HepG2 (cell line): ENCODE measurements at regions not wholly inside any gene's neighbourhood (a gene's known extent, or its start where the extent isn't known, plus 50 kb on each side); places are given as distances from the start of the nearest gene placed in this dataset.
A peak's percentile ranks its signal among the peaks of the same experiment; 100 is the strongest.

ENCODE experiments used
- ATAC-seq: fragments of 200-7000 bp; cut with Tn5 transposase; 3 replicates; pipeline ENCODE4 v1.9.1; 2020; ENCODE audit warnings: mild to moderate bottlenecking, moderate library complexity
- BruUV-seq: library from RNA; stranded (reverse); fragments of 400-500 nt; replicated peaks from 2 replicates; lab custom pipeline; 2021; lab: Mats Ljungman, UMichigan
- CTCF ChIA-PET: fragments of 300-600 bp; formaldehyde crosslinking; extraction: SDS; loops from one replicate; lab custom pipeline; 2021; ENCODE audit warnings: low total read pairs, inconsistent platforms, low intra/inter-chr PET ratio; lab: Yijun Ruan, JAX
- POLR2A ChIA-PET: fragments of 350-600 bp; sonication (Branson Sonifier 250); formaldehyde crosslinking; loops from one replicate; lab custom pipeline; 2020; ENCODE audit warnings: antibody characterized with exemption, inconsistent platforms; lab: Yijun Ruan, JAX
- DNase-seq: peaks from one replicate; pipeline ENCODE4 v3.0.0-alpha.2; 2015; ENCODE audit warnings: low spot score
- FAIRE-seq: peaks from 3 replicates; lab custom pipeline; 2011; peaks lifted over from hg19 to GRCh38; lab: Jason Lieb, UNC
- H2AFZ ChIP-seq: one replicate; pipeline ENCODE4 v1.6.1; 2011; ENCODE audit warnings: low read length, inconsistent platforms
- H3K27ac ChIP-seq: fragments of 300-600 bp; 3 replicates; pipeline ENCODE4 v1.8.0; 2011; ENCODE audit warnings: mixed run types, mild to moderate bottlenecking, mixed read lengths, low read length, inconsistent platforms; ENCODE audit not compliant: insufficient read depth; ENCODE audit errors: extremely low read length
- H3K27me3 ChIP-seq, 2 experiments: fragments of 200-600 bp in 1 of 2; 2 replicates in 1 of 2; 3 replicates in 1 of 2; pipeline versions ENCODE4 v1.6.0 to v1.8.0; 2011; ENCODE audit warnings: low read length in 2 of 2, mild to moderate bottlenecking in 2 of 2, moderate library complexity in 2 of 2, inconsistent platforms in 1 of 2; ENCODE audit not compliant: insufficient read depth in 2 of 2, control insufficient read depth in 1 of 2
- H3K36me3 ChIP-seq, 2 experiments: fragments of 200-600 bp in 1 of 2; replicated peaks in 1 of 2; 2 replicates in 1 of 2; 3 replicates in 1 of 2; pipeline versions ENCODE4 v1.5.1 to v1.8.0; 2011; ENCODE audit warnings: low read length in 2 of 2, inconsistent platforms in 1 of 2; ENCODE audit not compliant: insufficient read depth in 2 of 2, control insufficient read depth in 1 of 2
- H3K4me1 ChIP-seq: 2 replicates; pipeline ENCODE4 v1.5.1; 2012; ENCODE audit warnings: low read length, inconsistent platforms; ENCODE audit not compliant: insufficient read depth
- H3K4me2 ChIP-seq: 2 replicates; pipeline ENCODE4 v1.6.0; 2011; ENCODE audit warnings: low read depth, low read length, inconsistent platforms
- H3K4me3 ChIP-seq, 3 experiments: fragments of 200-600 bp in 1 of 3; sonication (generic), shearing (Covaris generic) in 1 of 3; replicated peaks in 1 of 3; 2 replicates each; pipeline ENCODE4 v1.5.1; 2011 to 2016; ENCODE audit warnings: low read length in 3 of 3, inconsistent platforms in 2 of 3, low read depth in 2 of 3, mild to moderate bottlenecking in 2 of 3, control low read depth in 1 of 3, mixed read lengths in 1 of 3; ENCODE audit not compliant: insufficient read depth in 1 of 3
- H3K79me2 ChIP-seq: one replicate; pipeline ENCODE4 v1.6.1; 2011; ENCODE audit warnings: low read length, inconsistent platforms; ENCODE audit not compliant: insufficient read depth
- H3K9ac ChIP-seq: 2 replicates; pipeline ENCODE4 v1.6.0; 2011; ENCODE audit warnings: mild to moderate bottlenecking, low read depth, low read length, inconsistent platforms; ENCODE audit not compliant: insufficient read depth
- H3K9me3 ChIP-seq: 2 replicates; pipeline ENCODE4 v1.5.1; 2012; ENCODE audit warnings: mild to moderate bottlenecking, low read length
- H4K20me1 ChIP-seq: 2 replicates; pipeline ENCODE4 v1.6.0; 2011; ENCODE audit warnings: inconsistent platforms, mild to moderate bottlenecking, low read length, moderate library complexity; ENCODE audit not compliant: insufficient read depth
- ATF7 ChIP-seq, 2 experiments: fragments of 450-650 bp in 1 of 2; sonication (generic) in 1 of 2; formaldehyde crosslinking in 1 of 2; IDR thresholded peaks; 2 replicates each; pipeline versions ENCODE4 v1.4.0 to v1.6.1; 2016 to 2020; ENCODE audit warnings: antibody characterized with exemption in 1 of 2, mild to moderate bottlenecking in 1 of 2, missing genetic modification reagents in 1 of 2
- CENPT ChIP-seq: sonication (generic); formaldehyde crosslinking; IDR thresholded peaks from 2 replicates; pipeline ENCODE4 v1.8.0; 2022; ENCODE audit warnings: low read depth, mild to moderate bottlenecking, moderate library complexity, missing genetic modification reagents
- FOXJ3 ChIP-seq: sonication (generic); formaldehyde crosslinking; IDR thresholded peaks from 2 replicates; pipeline ENCODE4 v1.4.0; 2020; ENCODE audit warnings: missing genetic modification reagents, mild to moderate bottlenecking, borderline replicate concordance
- IRX3 ChIP-seq: sonication (generic); formaldehyde crosslinking; IDR thresholded peaks from 2 replicates; pipeline ENCODE4 v1.8.1; 2023; ENCODE audit warnings: mild to moderate bottlenecking, low read depth, missing genetic modification reagents, borderline replicate concordance
- JUNB ChIP-seq: sonication (generic); formaldehyde crosslinking; IDR thresholded peaks from 2 replicates; pipeline ENCODE4 v1.8.0; 2022; ENCODE audit warnings: missing genetic modification reagents, mild to moderate bottlenecking, borderline replicate concordance
- MEIS1 ChIP-seq: sonication (generic); formaldehyde crosslinking; IDR thresholded peaks from 2 replicates; pipeline ENCODE4 v1.9.0; 2021; ENCODE audit warnings: mild to moderate bottlenecking, missing genetic modification reagents, moderate library complexity, borderline replicate concordance
- NAIF1 ChIP-seq: sonication (generic); formaldehyde crosslinking; IDR thresholded peaks from 2 replicates; pipeline ENCODE4 v1.5.0; 2020; ENCODE audit warnings: mild to moderate bottlenecking, missing genetic modification reagents, borderline replicate concordance
- PAF1 ChIP-seq: IDR thresholded peaks from 2 replicates; pipeline ENCODE4 v1.6.1; 2016; ENCODE audit warnings: missing genetic modification reagents, missing compliant biosample characterization
- RFXAP ChIP-seq: sonication (generic); formaldehyde crosslinking; IDR thresholded peaks from 2 replicates; pipeline ENCODE4 v1.4.0; 2020; ENCODE audit warnings: missing genetic modification reagents, borderline replicate concordance
- SETDB1 ChIP-seq: sonication (generic); formaldehyde crosslinking; IDR thresholded peaks from 2 replicates; pipeline ENCODE4 v1.5.1; 2020; ENCODE audit warnings: missing genetic modification reagents, mild to moderate bottlenecking, borderline replicate concordance
- SIN3B ChIP-seq: fragments of 150-350 bp; IDR thresholded peaks from 2 replicates; pipeline ENCODE4 v1.6.1; 2014; ENCODE audit warnings: low read length
- SNRNP70 ChIP-seq: fragments of 200-400 bp; formaldehyde crosslinking; IDR thresholded peaks from 2 replicates; pipeline ENCODE4 v1.6.1; 2017; ENCODE audit warnings: mild to moderate bottlenecking, low read depth, low read length, moderate library complexity
- SPEN ChIP-seq: sonication (generic); formaldehyde crosslinking; IDR thresholded peaks from 2 replicates; pipeline ENCODE4 v1.5.1; 2020; ENCODE audit warnings: low read depth, mild to moderate bottlenecking, missing genetic modification reagents
- SRF ChIP-seq: IDR thresholded peaks from 2 replicates; pipeline ENCODE4 v1.6.1; 2011; ENCODE audit warnings: mild to moderate bottlenecking, low read depth, low read length, moderate library complexity
- SRSF9 ChIP-seq: fragments of 200-400 bp; formaldehyde crosslinking; IDR thresholded peaks from 2 replicates; pipeline ENCODE4 v1.6.1; 2018; ENCODE audit warnings: borderline replicate concordance, mild to moderate bottlenecking, low read depth, low read length; ENCODE audit not compliant: insufficient read depth, poor library complexity, severe bottlenecking
- STAT5B ChIP-seq: sonication (generic); formaldehyde crosslinking; IDR thresholded peaks from 2 replicates; pipeline ENCODE4 v1.4.0; 2020; ENCODE audit warnings: missing genetic modification reagents
- THYN1 ChIP-seq: sonication (generic); formaldehyde crosslinking; IDR thresholded peaks from 2 replicates; pipeline ENCODE4 v1.8.1; 2023; ENCODE audit warnings: low read depth, mild to moderate bottlenecking, moderate library complexity, missing genetic modification reagents, borderline replicate concordance
- TMF1 ChIP-seq: sonication (generic); formaldehyde crosslinking; IDR thresholded peaks from 2 replicates; pipeline ENCODE4 v1.8.1; 2022; ENCODE audit warnings: low read depth, missing genetic modification reagents
- U2AF2 ChIP-seq: fragments of 200-400 bp; formaldehyde crosslinking; IDR thresholded peaks from 2 replicates; pipeline ENCODE4 v1.6.1; 2017; ENCODE audit warnings: low read depth, mild to moderate bottlenecking, low read length
- ZNF430 ChIP-seq: sonication (generic); formaldehyde crosslinking; IDR thresholded peaks from 2 replicates; pipeline ENCODE4 v1.9.0; 2021; ENCODE audit warnings: mild to moderate bottlenecking, missing genetic modification reagents
- ZNF678 ChIP-seq: sonication (generic); formaldehyde crosslinking; IDR thresholded peaks from 2 replicates; pipeline ENCODE4 v1.4.0; 2020; ENCODE audit warnings: mild to moderate bottlenecking, missing genetic modification reagents
- WGBS: methylation state at CpG from one replicate; pipeline ENCODE4 v1.1.6; 2017; ENCODE audit warnings: low lambda C conversion rate; 5-methylcytosine and 5-hydroxymethylcytosine counted together
- in situ Hi-C: cut with HindIII; loops from 2 replicates; pipeline ENCODE4 v1.10.0; 2017; ENCODE audit warnings: low pct_unique_long_range_greater_than_20kb; ENCODE audit not compliant: extremely low pct_ligation_motif_present
- intact Hi-C: fragments of 100-400 bp; cut with micrococcal nuclease; formaldehyde crosslinking; loops from one replicate; pipeline ENCODE4 v1.10.0; 2022; ENCODE audit not compliant: unreplicated experiment
- TF ChIP-seq, protein P1 (sequence below): IDR thresholded peaks from 2 replicates; pipeline ENCODE4 v1.6.1; 2016; ENCODE audit warnings: low read depth, borderline replicate concordance

DNA sequence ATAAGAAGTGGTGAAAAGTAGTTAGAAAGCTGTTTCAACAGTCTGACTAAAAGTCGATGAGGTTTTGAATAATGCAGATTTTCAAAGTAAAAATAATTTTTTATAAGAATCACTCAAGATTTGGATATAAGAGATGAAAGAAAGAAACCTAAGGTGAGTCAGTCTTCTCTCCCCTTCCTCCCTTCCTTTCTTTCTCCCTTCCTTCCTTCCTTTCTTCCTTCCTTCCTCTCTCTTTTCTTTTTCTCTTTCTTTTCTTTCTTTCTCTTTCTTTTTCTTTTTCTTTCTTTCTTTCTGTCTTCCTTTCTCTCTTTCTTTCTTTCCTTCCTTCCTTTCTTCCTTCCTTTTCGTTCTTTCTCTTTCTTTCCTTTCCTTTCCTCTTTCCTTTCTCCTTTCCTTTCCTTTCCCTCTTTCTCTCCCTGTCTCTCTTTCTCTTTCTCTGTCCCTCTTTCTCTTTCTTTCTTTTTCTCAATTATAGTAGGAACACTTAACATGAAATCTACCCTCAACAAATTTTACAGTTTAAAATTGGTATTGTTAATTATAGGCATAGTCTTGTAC lies 308.6 kb downstream of the ARL4A start:
- no peak overlapping the region for H3K4me2 ChIP-seq
- H3K4me3 ChIP-seq: no peak overlapping the region
- H4K20me1 ChIP-seq: no peaks in the 10 kb centered on the region
- DNase-seq: no peak
- no peaks in the 10 kb centered on the region for H3K4me1 ChIP-seq
- peaks cover 8% of the 10 kb centered on the region; the same call in 1 of the 2 replicates for H3K9me3 ChIP-seq
- in situ Hi-C loops (no loop called here), intact Hi-C loops (no loop called here)
- H3K79me2 ChIP-seq: no peaks in the 10 kb centered on the region
- no peaks in the 10 kb centered on the region for H3K36me3 ChIP-seq
- POLR2A ChIA-PET: no interaction called here
- H3K27me3 ChIP-seq: no peaks in the 10 kb centered on the region
- H2AFZ ChIP-seq: no peak overlapping the region
- no peak for FAIRE-seq
- no peak overlapping the region for H3K27ac ChIP-seq
- H3K9ac ChIP-seq: no peak overlapping the region
- no peak for ATAC-seq
- CTCF ChIA-PET: no interaction called here
- WGBS: 28% methylated on average over 2 of the region's 2 CpGs
- TF ChIP-seq SPEN (CRISPR knock-in tag) (no peak), FOXJ3 (no peak), U2AF2 (0 out of 2 replicates have a peak, but pooled peaks have one; percentile 26), SRSF9 (peak; percentile 79), STAT5B (CRISPR knock-in tag) (no peak), SRF (no peak), SETDB1 (CRISPR knock-in tag) (no peak), CENPT (CRISPR knock-in tag) (no peak)
- TF ChIP-seq, protein P1, sequence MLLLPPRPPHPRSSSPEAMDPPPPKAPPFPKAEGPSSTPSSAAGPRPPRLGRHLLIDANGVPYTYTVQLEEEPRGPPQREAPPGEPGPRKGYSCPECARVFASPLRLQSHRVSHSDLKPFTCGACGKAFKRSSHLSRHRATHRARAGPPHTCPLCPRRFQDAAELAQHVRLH: no peak
- TF ChIP-seq, all 625 proteins: peak for 2
- no TSS peak for BruUV-seq

DNA sequence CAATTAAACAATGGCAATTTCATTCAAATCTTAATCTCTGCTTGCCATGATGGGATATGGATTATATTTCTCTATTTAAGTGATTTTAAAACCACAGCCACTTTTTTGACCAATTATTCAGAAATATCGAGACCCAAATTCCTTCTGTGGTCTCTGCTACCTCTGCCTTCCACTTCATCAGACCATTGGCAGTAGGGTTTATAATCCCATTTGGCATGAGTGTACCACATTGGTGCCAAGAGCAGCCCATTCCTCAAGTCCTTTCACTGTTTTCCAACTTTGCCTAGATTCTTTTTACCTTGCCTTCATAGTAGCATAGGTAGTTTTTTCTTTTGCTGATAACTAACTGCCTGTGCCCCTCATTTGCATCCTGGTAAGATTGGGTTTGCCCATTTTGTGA lies 319.9 kb downstream of the ARL4A start:
- H3K36me3 ChIP-seq: no peaks in the 10 kb centered on the region
- no peak overlapping the region for H3K4me2 ChIP-seq
- no TSS peak for BruUV-seq
- H3K9me3 ChIP-seq: no peaks in the 10 kb centered on the region
- CTCF ChIA-PET: no interaction called here
- 73% methylated on average over 1 of the region's 1 CpG for WGBS
- FAIRE-seq: no peak
- no peak for ATAC-seq
- POLR2A ChIA-PET: no interaction called here
- H3K79me2 ChIP-seq: no peaks in the 10 kb centered on the region
- no peaks in the 10 kb centered on the region for H3K27me3 ChIP-seq
- H4K20me1 ChIP-seq: no peaks in the 10 kb centered on the region
- no peak for DNase-seq
- no peaks in the 10 kb centered on the region for H3K4me1 ChIP-seq
- H3K27ac ChIP-seq: no peak overlapping the region
- in situ Hi-C loops (no loop called here), intact Hi-C loops (no loop called here)
- H2AFZ ChIP-seq: no peak overlapping the region
- H3K9ac ChIP-seq: no peak overlapping the region
- no peak overlapping the region for H3K4me3 ChIP-seq
- TF ChIP-seq TMF1 (CRISPR knock-in tag) (no peak), NAIF1 (no peak), PAF1 (CRISPR knock-in tag) (no peak), ZNF430 (no peak), RFXAP (CRISPR knock-in tag) (no peak), JUNB (CRISPR knock-in tag) (no peak), ATF7 (IDR thresholded peaks at IDR 0.05) (no peak), ATF7 (CRISPR knock-in tag; IDR thresholded peaks at IDR 0.05) (no peak), IRX3 (CRISPR knock-in tag) (no peak), SIN3B (no peak), ZNF678 (no peak), MEIS1 (no peak), SNRNP70 (no peak), THYN1 (CRISPR knock-in tag) (no peak)
